ENCODE measurements at regions not wholly inside any gene's neighbourhood (a gene's known extent, or its start where the extent isn't known, plus 50 kb on each side); places are given as distances from the start of the nearest gene placed in this dataset.

GRCh38 chr4:106530821-106531220 lies 162.2 kb upstream of the GIMD1 start:
- Histone ChIP-seq H3K79me2 (ENCODE audit: low read depth) (no peaks in the 10 kb centered on the region), H3F3A (ENCODE audit: low read depth) (no peaks in the 10 kb centered on the region), H3K4me1 (no peaks in the 10 kb centered on the region), H4K20me1 (ENCODE audit: low read depth) (no peaks in the 10 kb centered on the region), H3K4me2 (no peak overlapping the region), H3K36me3 (no peaks in the 10 kb centered on the region), H3K27ac (no peak overlapping the region), H3K27me3 (no peaks in the 10 kb centered on the region), H2AFZ (replicated peaks) (no peak overlapping the region), H3K9me3 (ENCODE audit: low read depth) (no peaks in the 10 kb centered on the region), H3K9ac (no peak overlapping the region), H3K4me3 (no peak overlapping the region)
- Mint-ChIP-seq H3K36me3 (no peaks in the 10 kb centered on the region), H3K27me3 (ENCODE audit: insufficient read depth, low read depth) (no peaks in the 10 kb centered on the region), H3K4me1 (no peaks in the 10 kb centered on the region), H3K4me3 (no peak overlapping the region), H3K27ac (no peak overlapping the region), H3K9me3 (no peaks in the 10 kb centered on the region)
- TF ChIP-seq EZH2phosphoT487 (IDR thresholded peaks at IDR 0.05) = no peak
- TF ChIP-seq CTCF (IDR thresholded peaks at IDR 0.05) = no peak
- no peak for TF ChIP-seq EZH2 (IDR thresholded peaks at IDR 0.05)
- DNase-seq (ENCODE audit: low spot score) = no peak

GRCh38 chr4:106530024-106530361 lies 161.4 kb upstream of the GIMD1 start:
- H3K9me3 Mint-ChIP-seq = no peaks in the 10 kb centered on the region
- no peaks in the 10 kb centered on the region for H3F3A ChIP-seq (ENCODE audit: low read depth)
- no peaks in the 10 kb centered on the region for H4K20me1 ChIP-seq (ENCODE audit: low read depth)
- no peaks in the 10 kb centered on the region for H3K36me3 Mint-ChIP-seq
- H3K4me3 Mint-ChIP-seq = no peak overlapping the region
- H3K27me3 ChIP-seq = no peaks in the 10 kb centered on the region
- TF ChIP-seq EZH2 (IDR thresholded peaks at IDR 0.05) (no peak), CTCF (IDR thresholded peaks at IDR 0.05) (no peak), EZH2phosphoT487 (IDR thresholded peaks at IDR 0.05) (no peak)
- no peaks in the 10 kb centered on the region for H3K27me3 Mint-ChIP-seq (ENCODE audit: insufficient read depth, low read depth)
- H3K4me1 Mint-ChIP-seq = no peaks in the 10 kb centered on the region
- no peak overlapping the region for H3K9ac ChIP-seq
- no peak for DNase-seq (ENCODE audit: low spot score)
- no peaks in the 10 kb centered on the region for H3K9me3 ChIP-seq (ENCODE audit: low read depth)
- H3K4me1 ChIP-seq = no peaks in the 10 kb centered on the region
- H3K27ac ChIP-seq = no peak overlapping the region
- no peak overlapping the region for H3K4me3 ChIP-seq
- H3K27ac Mint-ChIP-seq = no peak overlapping the region
- no peak overlapping the region for H2AFZ ChIP-seq (replicated peaks)
- H3K36me3 ChIP-seq = no peaks in the 10 kb centered on the region
- no peaks in the 10 kb centered on the region for H3K79me2 ChIP-seq (ENCODE audit: low read depth)
- H3K4me2 ChIP-seq = no peak overlapping the region

GRCh38 chr4:106529348-106530023 lies 160.9 kb upstream of the GIMD1 start:
- H3K4me3 ChIP-seq = no peak overlapping the region
- no peaks in the 10 kb centered on the region for H3K36me3 ChIP-seq
- H3K4me1 Mint-ChIP-seq = no peaks in the 10 kb centered on the region
- no peak overlapping the region for H3K9ac ChIP-seq
- H3K79me2 ChIP-seq (ENCODE audit: low read depth) = no peaks in the 10 kb centered on the region
- H3K36me3 Mint-ChIP-seq = no peaks in the 10 kb centered on the region
- no peak overlapping the region for H3K4me2 ChIP-seq
- no peaks in the 10 kb centered on the region for H3K27me3 ChIP-seq
- H3K27ac ChIP-seq = no peak overlapping the region
- H3K4me3 Mint-ChIP-seq = no peak overlapping the region
- no peaks in the 10 kb centered on the region for H3F3A ChIP-seq (ENCODE audit: low read depth)
- H3K27ac Mint-ChIP-seq = no peak overlapping the region
- H3K27me3 Mint-ChIP-seq (ENCODE audit: insufficient read depth, low read depth) = peaks cover under 1% of the 10 kb centered on the region
- H3K9me3 ChIP-seq (ENCODE audit: low read depth) = no peaks in the 10 kb centered on the region
- no peak for DNase-seq (ENCODE audit: low spot score)
- H4K20me1 ChIP-seq (ENCODE audit: low read depth) = no peaks in the 10 kb centered on the region
- H3K4me1 ChIP-seq = no peaks in the 10 kb centered on the region
- TF ChIP-seq EZH2phosphoT487 (IDR thresholded peaks at IDR 0.05) = no peak
- TF ChIP-seq EZH2 (IDR thresholded peaks at IDR 0.05) = no peak
- TF ChIP-seq CTCF (IDR thresholded peaks at IDR 0.05) = no peak
- H2AFZ ChIP-seq (replicated peaks) = no peak overlapping the region
- H3K9me3 Mint-ChIP-seq = peaks cover 2% of the 10 kb centered on the region

Data from neural progenitor cell (in vitro differentiated cells).